ENCODE measurements at regions not wholly inside any gene's neighbourhood (a gene's known extent, or its start where the extent isn't known, plus 50 kb on each side); places are given as distances from the start of the nearest gene placed in this dataset.

DNA sequence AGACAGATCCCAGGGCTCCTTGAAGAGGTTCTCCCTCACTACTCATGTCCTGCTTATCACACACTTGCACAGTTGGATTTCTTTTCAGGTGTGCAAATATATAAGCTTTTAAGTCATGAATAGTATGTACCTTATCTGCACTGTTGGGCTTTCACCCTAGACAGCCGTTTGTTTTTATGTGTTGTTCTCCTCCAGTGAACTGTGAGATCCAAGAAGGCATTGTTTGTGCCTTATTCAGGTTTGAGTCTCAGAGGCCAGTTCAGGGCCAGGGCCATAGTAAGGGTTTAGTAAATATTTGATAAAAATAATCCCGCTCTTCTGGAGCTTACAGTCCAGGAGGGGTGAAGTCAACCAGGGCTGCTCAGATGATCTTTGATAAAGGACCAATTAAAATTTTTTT, 480.0 kb downstream of the TMEM38B start:
- H2BK12ac ChIP-seq (ENCODE audit: low read depth, low read length): no peak overlapping the region
- WGBS, 2 experiments (ENCODE audit: extremely low coverage in 1 of 2, insufficient coverage in 1 of 2, insufficient read length in 1 of 2, insufficient replicate concordance in 2 of 2, low coverage in 1 of 2, low lambda C conversion rate in 2 of 2, missing lambda C conversion rate in 1 of 2): 100% methylated on average over 2 of the region's 2 CpGs; no CpG with 5 or more reads in 1 of the 2 experiments
- H2AK5ac ChIP-seq (ENCODE audit: low read depth, low read length): no peak overlapping the region
- no peak for FAIRE-seq
- no peaks in the 10 kb centered on the region for H4K20me1 ChIP-seq (replicated peaks in 1 of 2; ENCODE audit: control insufficient read depth in 1 of 2, insufficient read depth in 2 of 2, low read length in 2 of 2)
- no peaks in the 10 kb centered on the region for H3K9me3 ChIP-seq (ENCODE audit: insufficient read depth in 2 of 2, low read depth in 1 of 2, low read length in 1 of 2)
- no peak overlapping the region for H3K9ac ChIP-seq (replicated peaks in 1 of 4; ENCODE audit: extremely low read depth in 1 of 4, low read depth in 3 of 4, low read length in 3 of 4)
- H2AFZ ChIP-seq (ENCODE audit: low read length): no peak overlapping the region
- H3K4me1 ChIP-seq (replicated peaks in 1 of 4; ENCODE audit: control insufficient read depth in 3 of 4, insufficient read depth in 4 of 4, low read length in 3 of 4): 0 out of 7 replicates have a peak, but pooled peaks cover 0 to 2% (median 0%) of the 10 kb centered on the region in 4 experiments
- H3K18ac ChIP-seq (ENCODE audit: extremely low read depth, low read length): no peak overlapping the region
- no peaks in the 10 kb centered on the region for H3K23me2 ChIP-seq (ENCODE audit: low read depth, low read length)
- no peak for DNase-seq (ENCODE audit: low read depth in 1 of 2, low spot score in 2 of 2)
- no peaks in the 10 kb centered on the region for H3K79me1 ChIP-seq (ENCODE audit: low read depth, low read length)
- no peak overlapping the region for H3K23ac ChIP-seq (ENCODE audit: insufficient read length)
- H2BK15ac ChIP-seq (ENCODE audit: low read length): no peak overlapping the region
- H2BK20ac ChIP-seq (ENCODE audit: low read length): no peak overlapping the region
- no peak overlapping the region for H3K27ac ChIP-seq (ENCODE audit: low read depth, low read length)
- H3K4ac ChIP-seq (replicated peaks; ENCODE audit: insufficient read length, low read depth, low read length): no peak overlapping the region
- H2BK120ac ChIP-seq (replicated peaks; ENCODE audit: low read depth, low read length): no peak overlapping the region
- POLR2A ChIA-PET (ENCODE audit: partially characterized antibody): no interaction called here
- no peak overlapping the region for H4K91ac ChIP-seq (replicated peaks; ENCODE audit: insufficient read length, low read length)
- no peak overlapping the region for H4K8ac ChIP-seq (ENCODE audit: extremely low read depth, insufficient read depth, low read length)
- H3K14ac ChIP-seq (ENCODE audit: insufficient read length): no peak overlapping the region
- no peak overlapping the region for H3K4me3 ChIP-seq (ENCODE audit: extremely low read depth in 1 of 4, insufficient read depth in 2 of 4, low read depth in 3 of 4, low read length in 4 of 4)
- H3K56ac ChIP-seq (replicated peaks; ENCODE audit: insufficient read length, low read depth, low read length): no peak overlapping the region
- H3K4me2 ChIP-seq (ENCODE audit: insufficient read depth in 1 of 2, low read depth in 2 of 2, low read length in 2 of 2): no peak overlapping the region
- H3K27me3 ChIP-seq (replicated peaks in 1 of 4; ENCODE audit: control insufficient read depth in 3 of 4, extremely low read depth in 1 of 4, insufficient read depth in 3 of 4, low read length in 3 of 4): no peaks in the 10 kb centered on the region
- H3K79me2 ChIP-seq (ENCODE audit: control insufficient read depth in 1 of 2, insufficient read depth in 2 of 2, low read length in 2 of 2): no peaks in the 10 kb centered on the region
- no peaks in the 10 kb centered on the region for H3K36me3 ChIP-seq (ENCODE audit: control insufficient read depth in 2 of 4, insufficient read depth in 4 of 4, low read length in 3 of 4)
- H2BK5ac ChIP-seq (ENCODE audit: low read depth, low read length): no peak overlapping the region
- H4K5ac ChIP-seq (ENCODE audit: insufficient read length, low read depth, low read length): no peak overlapping the region
- CTCF ChIA-PET (ENCODE audit: partially characterized antibody): interaction anchor here (0.6 kb wide), 1 partner anchor 246 kb away, joined by 3 read pairs; no protein-coding TSS in a partner anchor
- no peak for TF ChIP-seq PHF8 (conservative IDR thresholded peaks at IDR 0.05; ENCODE audit: low read depth, low read length)
- TF ChIP-seq CHD1 (IDR thresholded peaks at IDR 0.05; ENCODE audit: low read depth, low read length): no peak
- no peak for TF ChIP-seq SP4 (IDR thresholded peaks at IDR 0.05; ENCODE audit: low read length)
- TF ChIP-seq RNF2 (IDR thresholded peaks at IDR 0.05; ENCODE audit: borderline replicate concordance, low read depth, low read length, missing control alignments, poor library complexity, severe bottlenecking): no peak
- TF ChIP-seq CREB1 (IDR thresholded peaks at IDR 0.05): no peak
- TF ChIP-seq CEBPB (IDR thresholded peaks at IDR 0.05; ENCODE audit: low read depth, low read length): no peak
- no peak for TF ChIP-seq JUN (IDR thresholded peaks at IDR 0.05; ENCODE audit: low read depth, low read length)
- no peak for TF ChIP-seq GABPA (IDR thresholded peaks at IDR 0.05; ENCODE audit: borderline replicate concordance, insufficient read depth, low read length)
- no peak for TF ChIP-seq EGR1 (IDR thresholded peaks at IDR 0.05; ENCODE audit: borderline replicate concordance, low read depth, low read length)
- TF ChIP-seq HDAC6 (IDR thresholded peaks at IDR 0.05; ENCODE audit: low read depth, low read length): no peak
- no peak for TF ChIP-seq POLR2A (IDR thresholded peaks at IDR 0.05; ENCODE audit: control extremely low read depth in 1 of 2, low read depth in 2 of 2, low read length in 2 of 2)
- no peak for TF ChIP-seq MAFK (IDR thresholded peaks at IDR 0.05; ENCODE audit: low read depth, low read length)
- TF ChIP-seq TBP (IDR thresholded peaks at IDR 0.05; ENCODE audit: low read depth, low read length): no peak
- TF ChIP-seq, protein P1, sequence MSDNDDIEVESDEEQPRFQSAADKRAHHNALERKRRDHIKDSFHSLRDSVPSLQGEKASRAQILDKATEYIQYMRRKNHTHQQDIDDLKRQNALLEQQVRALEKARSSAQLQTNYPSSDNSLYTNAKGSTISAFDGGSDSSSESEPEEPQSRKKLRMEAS (IDR thresholded peaks at IDR 0.05): no peak
- TF ChIP-seq, protein P2, sequence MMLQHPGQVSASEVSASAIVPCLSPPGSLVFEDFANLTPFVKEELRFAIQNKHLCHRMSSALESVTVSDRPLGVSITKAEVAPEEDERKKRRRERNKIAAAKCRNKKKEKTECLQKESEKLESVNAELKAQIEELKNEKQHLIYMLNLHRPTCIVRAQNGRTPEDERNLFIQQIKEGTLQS (IDR thresholded peaks at IDR 0.05; ENCODE audit: insufficient read depth, low read depth, low read length): no peak
- TF ChIP-seq ZNF274 (IDR thresholded peaks at IDR 0.05; ENCODE audit: borderline replicate concordance, extremely low read depth, low read length): no peak

Data from H1 (cell line).